Activated naive CD8-positive, alpha-beta T cell treated with anti-CD3 and anti-CD28 coated beads, Interleukin-2, amount 10 ng/mL, durations not matched to agents 7 days and 5 days (primary cell): ENCODE measurements at regions not wholly inside any gene's neighbourhood (a gene's known extent, or its start where the extent isn't known, plus 50 kb on each side); places are given as distances from the start of the nearest gene placed in this dataset.

Experiments used
- ATAC-seq: fragments of 150-1000 bp; cut with Tn5 transposase; one replicate; pipeline ENCODE4 v1.10.0; 2021; ENCODE audit warnings: low read depth, moderate library complexity
- POLR2A ChIA-PET: fragments of 350-600 bp; sonication (Branson Sonifier 250); formaldehyde crosslinking; loops from one replicate; lab custom pipeline; 2021; ENCODE audit warnings: antibody characterized with exemption; lab: Charles Lee
- DNase-seq: peaks from one replicate; pipeline ENCODE4 v3.0.0; 2021
- H3K27ac Mint-ChIP-seq: one replicate; pipeline ENCODE4 v1.8.0; 2022; ENCODE audit warnings: mild to moderate bottlenecking, mixed read lengths
- H3K27me3 Mint-ChIP-seq: one replicate; pipeline ENCODE4 v1.8.0; 2022; ENCODE audit warnings: mild to moderate bottlenecking, moderate library complexity, mixed read lengths
- H3K36me3 Mint-ChIP-seq: one replicate; pipeline ENCODE4 v1.8.0; 2021; ENCODE audit warnings: mild to moderate bottlenecking, mixed read lengths
- H3K4me1 Mint-ChIP-seq: one replicate; pipeline ENCODE4 v1.8.0; 2021; ENCODE audit warnings: mixed read lengths
- H3K4me3 Mint-ChIP-seq: one replicate; pipeline ENCODE4 v1.8.0; 2022; ENCODE audit warnings: mild to moderate bottlenecking, moderate library complexity, mixed read lengths
- H3K9me3 Mint-ChIP-seq: one replicate; pipeline ENCODE4 v1.8.0; 2021; ENCODE audit warnings: mixed read lengths

GRCh38 chr6:111997078-111997852 lies 56.6 kb upstream of the CCN6 start:
- POLR2A ChIA-PET = interaction anchor here (1.2 to 1.4 kb wide), 3 partner anchors 124 to 738 kb away, joined by 3 read pairs; partner anchors contain the start of gene FYN
- peak; percentile 81 for ATAC-seq
- Mint-ChIP-seq H3K36me3 (peaks cover 3% of the 10 kb centered on the region), H3K4me1 (peaks cover 39% of the 10 kb centered on the region), H3K27ac (peak overlapping the region; percentile 69), H3K9me3 (peaks cover 2% of the 10 kb centered on the region), H3K4me3 (peak overlapping the region; percentile 71), H3K27me3 (no peaks in the 10 kb centered on the region)
- DNase-seq = peak; percentile 72

- ATAC-seq = no peak
- peaks cover 3% of the 10 kb centered on the region for H3K36me3 Mint-ChIP-seq
- H3K4me1 Mint-ChIP-seq = peaks cover 33% of the 10 kb centered on the region
- H3K27ac Mint-ChIP-seq = no peak overlapping the region
- POLR2A ChIA-PET = interaction anchor here (1.3 kb wide), 1 partner anchor 739 kb away, joined by 3 read pairs; a partner anchor contains a TSS
- no peak for DNase-seq
- H3K9me3 Mint-ChIP-seq = peaks cover 2% of the 10 kb centered on the region
- H3K4me3 Mint-ChIP-seq = no peak overlapping the region
- no peaks in the 10 kb centered on the region for H3K27me3 Mint-ChIP-seq
Measured at GRCh38 chr6:111997853-111998208, 56.1 kb upstream of the CCN6 start.

GRCh38 chr6:112002307-112002706 lies 51.6 kb upstream of the CCN6 start:
- H3K27me3 Mint-ChIP-seq = no peaks in the 10 kb centered on the region
- H3K4me3 Mint-ChIP-seq = no peak overlapping the region
- no peak for DNase-seq
- no peak overlapping the region for H3K27ac Mint-ChIP-seq
- H3K9me3 Mint-ChIP-seq = peaks cover 2% of the 10 kb centered on the region
- no peaks in the 10 kb centered on the region for H3K36me3 Mint-ChIP-seq
- ATAC-seq = no peak
- peaks cover 1% of the 10 kb centered on the region for H3K4me1 Mint-ChIP-seq
- POLR2A ChIA-PET = no interaction called here
